Stimulated activated CD4-positive, alpha-beta T cell treated with anti-CD3 and anti-CD28 coated beads, TNF-alpha, amount 100 ng/mL, for 48 hours (primary cell): ENCODE measurements at regions not wholly inside any gene's neighbourhood (a gene's known extent, or its start where the extent isn't known, plus 50 kb on each side); places are given as distances from the start of the nearest gene placed in this dataset.
"Not testable (repeated sequence)": the region's sequence is repeated elsewhere in the genome, so short reads cannot be mapped to it uniquely, and the experiment has no call there.

Experiments
- DNase-seq, 3 donors: peaks; one replicate each; pipeline ENCODE4 v3.0.0-alpha.2; 2020; ENCODE audit warnings: low read depth in 3 of 3

GRCh38 chr14:101320396-101320795 is 240.9 kb upstream of the DIO3 start:
- no peak for DNase-seq

GRCh38 chr14:101322223-101322622 is 239.1 kb upstream of the DIO3 start:
- DNase-seq, result no peak

DNA sequence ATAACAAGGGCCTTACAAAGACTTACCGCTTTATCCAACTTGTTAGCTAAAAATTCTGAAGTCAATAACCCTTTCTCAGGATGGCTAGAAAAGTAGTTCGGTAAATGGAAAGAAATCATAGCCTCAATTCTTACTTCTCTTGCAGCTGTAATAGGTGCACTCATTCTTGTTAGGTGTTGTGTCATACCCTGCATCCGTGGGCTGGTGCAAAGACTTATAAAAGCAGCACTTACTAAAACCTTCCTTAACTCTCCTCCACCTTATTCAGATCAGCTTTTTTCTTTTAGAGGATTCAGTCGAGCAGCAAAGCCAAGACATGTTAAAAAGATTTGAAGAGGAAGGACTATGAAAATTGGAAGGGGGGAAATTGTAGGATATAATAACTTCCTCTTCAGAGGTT is 238.2 kb upstream of the DIO3 start:
- DNase-seq, result no peak

- DNase-seq, result not testable (repeated sequence)
Measured at GRCh38 chr14:101323614-101324235, 237.6 kb upstream of the DIO3 start.

- DNase-seq, result no peak
Measured at GRCh38 chr14:101325319-101325718, 236.0 kb upstream of the DIO3 start.

- no peak for DNase-seq
Measured at GRCh38 chr14:101328412-101329028, 232.8 kb upstream of the DIO3 start.

DNA sequence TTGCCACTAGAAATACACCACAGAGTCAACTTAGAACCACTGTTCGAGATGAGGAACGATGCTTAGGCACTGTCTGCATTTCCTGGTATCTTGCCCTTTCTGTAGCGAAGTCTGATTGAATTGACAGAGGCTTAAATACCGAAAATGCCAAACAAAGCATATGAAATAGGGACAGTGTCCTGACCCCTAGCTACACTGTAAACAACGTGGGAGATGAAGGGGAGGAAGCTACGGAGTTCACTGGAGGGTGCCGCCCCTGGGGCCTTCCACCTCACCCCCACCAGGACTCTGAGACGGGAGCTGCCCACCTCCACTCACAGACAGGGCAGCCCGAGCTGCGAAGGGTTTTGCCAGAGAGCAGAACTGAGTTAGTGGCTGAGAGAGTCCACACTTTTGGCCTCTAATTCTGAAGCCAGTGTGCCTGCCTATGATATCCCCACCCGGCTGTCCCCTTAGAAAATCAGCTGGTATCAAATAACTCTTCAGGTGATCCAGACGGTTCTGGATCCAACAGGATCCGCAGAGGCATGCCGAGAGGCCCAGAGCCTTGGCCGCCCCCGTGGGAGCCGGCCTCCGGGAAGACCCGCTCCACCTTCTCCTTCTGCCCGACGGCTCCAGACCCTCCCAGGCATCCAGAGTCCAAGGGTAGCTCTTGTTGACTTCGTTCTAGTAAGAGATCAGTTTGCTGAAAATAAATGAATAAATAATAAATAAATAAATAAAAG is 230.7 kb upstream of the DIO3 start:
- DNase-seq, result no peak

DNA sequence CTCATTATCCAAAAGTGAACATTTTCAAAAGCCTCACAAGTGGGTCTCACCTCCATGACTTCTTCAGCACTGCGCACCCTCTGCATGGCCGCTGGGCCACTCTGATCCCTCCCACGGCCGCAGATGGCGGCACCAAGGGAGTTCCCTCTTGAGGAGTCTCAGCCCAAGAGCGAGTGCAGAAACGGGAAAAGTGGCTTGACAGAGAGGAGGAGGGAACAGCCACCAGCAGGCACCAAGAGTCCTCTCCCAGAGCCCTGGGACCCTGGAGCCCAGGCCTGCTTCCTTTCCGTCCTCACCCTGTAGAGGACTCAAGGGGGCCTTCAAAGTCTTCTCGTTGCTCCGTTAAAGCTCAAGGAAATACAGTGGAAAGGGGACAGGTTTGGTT is 230.2 kb upstream of the DIO3 start:
- DNase-seq, result no peak

DNA sequence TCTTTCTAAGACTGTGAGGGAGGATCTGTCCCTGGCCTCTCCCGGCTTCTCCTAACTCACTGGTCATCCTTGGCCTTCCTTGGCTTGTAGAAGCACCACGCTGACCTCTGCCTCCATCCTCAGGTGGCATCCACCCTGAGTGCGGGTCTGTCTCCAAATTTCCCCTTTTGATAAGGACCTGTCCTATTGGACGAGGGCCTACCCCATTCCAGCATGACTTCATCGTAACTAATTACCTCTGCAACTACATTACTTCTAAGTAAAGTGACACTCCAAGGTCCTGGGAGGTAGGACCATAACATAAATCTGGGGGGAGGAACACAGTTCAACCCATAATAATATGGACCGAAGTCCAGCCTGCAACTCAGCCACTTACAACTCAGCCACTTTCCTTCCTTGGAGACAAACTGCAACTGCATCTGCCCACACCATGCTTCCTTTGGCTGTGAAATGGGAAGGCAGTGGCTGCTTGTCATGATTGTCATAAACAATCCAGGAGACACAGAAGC is 229.6 kb upstream of the DIO3 start:
- no peak for DNase-seq

GRCh38 chr14:101332281-101332680 is 229.0 kb upstream of the DIO3 start:
- no peak for DNase-seq

GRCh38 chr14:101333335-101334280 is 227.7 kb upstream of the DIO3 start:
- no peak for DNase-seq

DNA sequence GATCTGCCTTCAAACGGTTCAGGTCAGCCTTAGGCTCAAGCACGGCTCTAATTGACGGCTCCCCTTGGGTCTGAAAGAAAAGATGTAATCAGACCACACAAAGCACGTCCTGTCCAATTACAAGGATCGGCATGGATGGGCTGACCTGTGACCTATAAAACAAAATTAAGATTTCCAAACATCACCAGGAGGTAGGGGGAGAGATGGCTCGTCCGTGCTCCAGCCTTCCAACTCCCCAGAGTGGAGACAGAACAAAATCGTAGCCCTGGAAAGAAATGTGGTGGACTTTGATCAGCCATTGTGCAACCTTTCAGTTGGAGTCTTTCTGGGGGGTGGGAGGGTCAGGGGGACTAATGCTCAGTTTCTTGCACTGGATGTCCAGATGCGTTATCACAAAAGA is 226.6 kb upstream of the DIO3 start:
- no peak for DNase-seq

DNA sequence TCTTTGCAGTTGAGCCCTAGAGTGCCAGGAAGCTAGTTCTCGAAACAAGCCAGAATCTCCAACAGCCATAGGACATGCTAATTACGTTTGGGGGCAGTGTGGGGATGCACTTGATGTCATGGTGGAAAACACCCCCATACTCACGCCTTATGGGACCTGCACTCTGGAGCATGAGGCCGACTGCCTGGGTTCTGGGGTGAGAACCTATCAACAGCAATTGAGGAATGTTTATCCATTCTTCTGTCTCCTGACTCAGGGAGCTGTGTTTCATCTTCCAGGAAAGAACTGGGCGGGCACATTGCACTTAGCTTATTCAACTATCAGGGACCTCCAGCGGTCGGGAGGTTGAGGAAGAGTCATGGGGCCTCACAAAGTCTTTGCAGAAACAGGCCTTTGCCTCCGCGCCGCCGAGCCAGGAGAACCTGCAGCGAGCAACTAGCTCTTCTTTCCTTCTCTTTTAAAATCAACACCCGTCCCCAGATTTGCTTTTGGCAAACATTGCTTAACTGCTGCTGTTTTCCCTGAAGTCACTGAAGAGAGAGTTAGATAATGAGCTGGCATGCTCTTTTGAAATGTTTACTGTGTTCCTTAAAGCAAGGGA is 226.1 kb upstream of the DIO3 start:
- DNase-seq, result no peak

DNA sequence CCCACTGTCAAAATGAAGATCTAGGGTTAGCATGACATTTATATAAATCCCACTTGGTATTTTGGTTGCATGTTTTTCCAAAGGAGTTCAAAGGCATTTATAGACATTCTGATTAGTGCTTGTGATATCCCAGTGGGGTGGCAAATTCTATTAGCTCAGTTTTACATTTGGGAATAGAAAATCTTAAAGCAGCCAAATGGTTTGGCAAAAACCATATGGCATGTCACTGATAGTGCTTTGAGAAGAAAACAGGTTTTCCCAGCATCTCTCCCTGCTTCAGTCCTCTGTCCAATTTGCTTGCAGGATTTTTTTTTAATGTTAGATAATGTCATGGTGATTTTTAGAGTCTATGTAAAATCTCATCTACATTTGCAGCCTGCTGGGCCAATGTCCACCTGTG is 225.1 kb upstream of the DIO3 start:
- no peak for DNase-seq

- no peak for DNase-seq
Measured at GRCh38 chr14:101337053-101337452, 224.2 kb upstream of the DIO3 start.

DNA sequence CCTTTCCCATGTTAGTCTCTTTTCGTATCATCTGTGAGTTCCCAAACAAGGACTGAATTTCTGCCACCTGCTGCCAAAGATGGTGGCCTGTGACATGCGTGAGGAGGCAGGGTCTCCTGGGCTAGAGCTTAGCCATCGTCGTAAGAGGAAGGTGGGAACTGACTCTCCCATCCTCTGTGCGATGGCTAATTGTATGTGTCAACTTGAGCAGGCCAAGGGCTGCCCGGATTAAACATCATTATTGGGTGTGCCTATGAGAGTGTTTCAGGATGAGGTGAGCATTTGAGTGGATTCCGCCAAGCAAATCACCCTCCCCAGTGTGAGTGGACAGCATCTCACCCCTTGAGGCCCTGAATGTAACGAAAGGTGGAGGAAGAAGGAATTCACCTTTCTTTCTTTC is 220.7 kb upstream of the DIO3 start:
- no peak for DNase-seq

GRCh38 chr14:101347893-101348777 is 213.2 kb upstream of the DIO3 start:
- DNase-seq, result no peak

DNA sequence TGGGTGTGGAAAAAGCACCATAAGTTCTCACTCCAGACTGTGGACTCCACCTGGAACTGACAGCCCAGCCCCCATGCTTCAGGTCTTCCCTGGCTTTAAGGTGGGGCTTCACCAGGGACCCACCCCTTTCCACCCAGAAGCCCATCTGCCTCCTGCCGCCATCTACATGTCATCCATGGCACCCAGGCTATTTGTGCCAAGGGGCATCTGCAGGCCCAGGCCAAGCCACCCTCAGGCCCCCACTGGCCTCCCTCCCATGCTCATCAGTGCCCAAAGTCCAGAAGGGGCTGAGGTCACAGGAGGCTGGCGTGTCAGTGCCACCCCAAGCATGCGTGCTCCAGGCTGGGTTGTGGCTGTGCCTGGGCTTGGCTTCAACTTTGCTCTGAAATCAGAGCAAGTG is 212.2 kb upstream of the DIO3 start:
- no peak for DNase-seq

DNA sequence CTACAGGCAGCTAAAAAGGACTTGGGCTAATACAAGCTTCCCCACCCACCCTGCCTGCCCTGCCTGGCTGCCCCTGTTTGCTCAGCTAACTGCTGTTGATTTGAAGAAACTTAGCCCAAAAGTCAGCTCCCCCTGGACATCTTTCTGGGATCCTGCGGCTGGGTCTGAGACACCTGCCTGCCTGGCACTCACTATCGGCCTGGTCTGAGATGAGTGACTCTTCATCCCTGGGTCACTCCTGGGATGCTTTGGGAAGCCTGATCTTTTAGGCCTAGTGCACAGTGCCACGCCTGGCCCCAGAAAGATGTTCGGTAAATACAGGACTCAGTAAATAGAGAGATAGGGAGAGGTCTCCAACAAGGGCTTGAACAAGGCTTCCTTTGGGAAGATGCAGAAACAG is 211.3 kb upstream of the DIO3 start:
- no peak for DNase-seq

DNA sequence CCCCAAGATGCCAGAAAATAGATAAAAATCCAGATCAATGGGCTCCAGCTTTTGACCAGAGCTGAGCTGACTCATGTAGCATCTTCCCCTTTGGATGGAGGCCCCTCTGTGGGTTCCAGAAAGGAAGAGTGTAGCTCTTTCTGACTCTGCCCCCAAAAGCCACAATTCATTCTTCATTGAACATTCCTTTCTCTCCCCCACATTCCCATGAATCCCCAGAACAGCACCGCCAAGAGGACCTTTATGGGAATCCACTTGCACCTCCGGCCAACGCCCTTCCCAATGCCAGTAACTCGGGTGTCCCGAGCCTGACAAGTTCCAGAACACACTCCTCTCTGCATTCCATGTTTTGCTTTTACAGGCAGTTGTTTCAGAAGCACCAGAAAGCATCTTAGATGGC is 210.6 kb upstream of the DIO3 start:
- DNase-seq, result no peak

- no peak for DNase-seq
Measured at GRCh38 chr14:101351146-101351545, 210.1 kb upstream of the DIO3 start.
